ENCODE measurements at regions not wholly inside any gene's neighbourhood (a gene's known extent, or its start where the extent isn't known, plus 50 kb on each side); places are given as distances from the start of the nearest gene placed in this dataset.

GRCh38 chr1:57518496-57518895 is 94.6 kb upstream of the DAB1 start:
- 77 to 90% methylated on average over 3 of the region's 3 CpGs for WGBS, 2 experiments (ENCODE audit: insufficient coverage in 1 of 2, insufficient read length in 1 of 2)
- H3K27ac Mint-ChIP-seq = no peak overlapping the region
- H3K27ac ChIP-seq (ENCODE audit: low read depth, low read length) = no peak overlapping the region
- no peak overlapping the region for H3K4me3 ChIP-seq (ENCODE audit: low read length)
- H3K9me3 Mint-ChIP-seq = no peaks in the 10 kb centered on the region
- no peaks in the 10 kb centered on the region for H3K9me3 ChIP-seq (ENCODE audit: control insufficient read depth, low read length)
- no peak overlapping the region for H3K9ac ChIP-seq (ENCODE audit: extremely low read depth, low read length, poor library complexity, severe bottlenecking)
- H3K27me3 ChIP-seq (ENCODE audit: control insufficient read depth, insufficient read depth, low read length, poor library complexity, severe bottlenecking) = no peaks in the 10 kb centered on the region
- TF ChIP-seq CTCF (conservative IDR thresholded peaks at IDR 0.05) = no peak
- no peaks in the 10 kb centered on the region for H3K36me3 ChIP-seq (ENCODE audit: control insufficient read depth, insufficient read depth, low read length)
- peaks cover 21% of the 10 kb centered on the region for H3K4me1 Mint-ChIP-seq
- peaks cover 6% of the 10 kb centered on the region for H3K4me1 ChIP-seq (ENCODE audit: control insufficient read depth, insufficient read depth, low read length)
- no peak overlapping the region for H3K4me3 Mint-ChIP-seq
- peak; percentile 49 for DNase-seq
- H3K27me3 Mint-ChIP-seq (ENCODE audit: insufficient read depth) = no peaks in the 10 kb centered on the region
- H3K36me3 Mint-ChIP-seq (ENCODE audit: low read depth) = no peaks in the 10 kb centered on the region

- Histone ChIP-seq H3K27ac (ENCODE audit: low read depth, low read length) (no peak overlapping the region), H3K27me3 (ENCODE audit: control insufficient read depth, insufficient read depth, low read length, poor library complexity, severe bottlenecking) (no peaks in the 10 kb centered on the region), H3K9me3 (ENCODE audit: control insufficient read depth, low read length) (no peaks in the 10 kb centered on the region), H3K9ac (ENCODE audit: extremely low read depth, low read length, poor library complexity, severe bottlenecking) (no peak overlapping the region), H3K36me3 (ENCODE audit: control insufficient read depth, insufficient read depth, low read length) (no peaks in the 10 kb centered on the region), H3K4me3 (ENCODE audit: low read length) (no peak overlapping the region), H3K4me1 (ENCODE audit: control insufficient read depth, insufficient read depth, low read length) (peaks cover 3% of the 10 kb centered on the region)
- H3K27me3 Mint-ChIP-seq (ENCODE audit: insufficient read depth) = no peaks in the 10 kb centered on the region
- no peaks in the 10 kb centered on the region for H3K36me3 Mint-ChIP-seq (ENCODE audit: low read depth)
- no peak overlapping the region for H3K27ac Mint-ChIP-seq
- DNase-seq = no peak
- TF ChIP-seq CTCF (conservative IDR thresholded peaks at IDR 0.05) = no peak
- H3K9me3 Mint-ChIP-seq = no peaks in the 10 kb centered on the region
- no peak overlapping the region for H3K4me3 Mint-ChIP-seq
- peaks cover 21% of the 10 kb centered on the region for H3K4me1 Mint-ChIP-seq
- 57 to 65% methylated on average over 6 to 7 of the region's 7 CpGs for WGBS, 2 experiments (ENCODE audit: insufficient coverage in 1 of 2, insufficient read length in 1 of 2)
Observed at GRCh38 chr1:57517587-57518374, 93.9 kb upstream of the DAB1 start.

- Histone ChIP-seq H3K36me3 (ENCODE audit: control insufficient read depth, insufficient read depth, low read length) (no peaks in the 10 kb centered on the region), H3K27ac (ENCODE audit: low read depth, low read length) (no peak overlapping the region), H3K9me3 (ENCODE audit: control insufficient read depth, low read length) (no peaks in the 10 kb centered on the region), H3K4me1 (ENCODE audit: control insufficient read depth, insufficient read depth, low read length) (no peaks in the 10 kb centered on the region), H3K4me3 (ENCODE audit: low read length) (no peak overlapping the region), H3K27me3 (ENCODE audit: control insufficient read depth, insufficient read depth, low read length, poor library complexity, severe bottlenecking) (no peaks in the 10 kb centered on the region), H3K9ac (ENCODE audit: extremely low read depth, low read length, poor library complexity, severe bottlenecking) (no peak overlapping the region)
- Mint-ChIP-seq H3K27ac (no peak overlapping the region), H3K36me3 (ENCODE audit: low read depth) (no peaks in the 10 kb centered on the region), H3K4me1 (peaks cover 5% of the 10 kb centered on the region), H3K4me3 (no peak overlapping the region), H3K27me3 (ENCODE audit: insufficient read depth) (no peaks in the 10 kb centered on the region), H3K9me3 (no peaks in the 10 kb centered on the region)
- TF ChIP-seq CTCF (conservative IDR thresholded peaks at IDR 0.05) = no peak
- DNase-seq = no peak
- 93 to 100% methylated on average over 1 of the region's 1 CpG for WGBS, 2 experiments (ENCODE audit: insufficient coverage in 1 of 2, insufficient read length in 1 of 2)
Observed at GRCh38 chr1:57512386-57512785, 88.5 kb upstream of the DAB1 start.
